GM19035 (cell line): ENCODE measurements at regions not wholly inside any gene's neighbourhood (a gene's known extent, or its start where the extent isn't known, plus 50 kb on each side); places are given as distances from the start of the nearest gene placed in this dataset.
A peak's percentile ranks its signal among the peaks of the same experiment; 100 is the strongest.
"Not testable (repeated sequence)": the region's sequence is repeated elsewhere in the genome, so short reads cannot be mapped to it uniquely, and the experiment has no call there.

ENCODE experiments used
- ATAC-seq: cut with Tn5 transposase; IDR thresholded peaks from one replicate; pipeline ENCODE4 v1.9.1; 2021; ENCODE audit not compliant: unreplicated experiment

DNA sequence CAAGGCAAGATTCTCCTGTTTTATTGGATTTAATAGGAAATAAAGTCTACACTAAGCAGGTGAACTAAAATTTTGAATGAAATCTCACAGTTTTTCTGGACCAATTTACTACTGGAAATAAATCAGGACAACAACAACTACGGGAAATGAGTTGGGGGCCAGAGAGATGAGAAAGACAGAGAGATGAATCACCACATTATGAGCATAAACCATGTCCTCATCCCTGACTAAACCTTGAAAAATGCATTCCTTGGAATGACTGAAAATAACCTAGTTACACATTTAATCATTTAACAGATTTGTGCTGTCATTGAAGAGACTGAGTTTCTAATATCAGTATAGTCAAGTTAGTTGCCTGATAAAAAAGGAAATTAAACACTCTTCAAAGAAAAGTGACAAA, 608.4 kb upstream of the KCND2 start:
- ATAC-seq, result no peak

DNA sequence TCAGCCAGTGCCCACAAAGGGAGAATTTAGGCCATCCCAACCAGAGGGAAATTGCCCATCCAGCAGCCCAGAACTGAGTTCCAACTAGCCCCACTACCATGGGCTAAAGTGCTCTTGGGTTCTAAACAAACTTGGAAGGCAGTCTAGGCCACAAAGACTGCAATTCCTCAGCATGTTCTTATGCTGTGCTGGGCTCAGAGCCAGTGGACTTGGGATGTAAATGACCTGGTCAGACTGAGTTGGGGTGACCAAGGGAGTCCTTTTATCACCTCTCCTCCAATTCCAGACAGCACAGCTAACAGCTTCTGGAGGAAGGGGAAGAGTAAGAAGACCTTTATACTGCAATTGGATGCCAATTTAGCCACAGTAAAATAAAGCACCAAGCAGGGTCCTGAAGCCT, 607.2 kb upstream of the KCND2 start:
- no peak for ATAC-seq

DNA sequence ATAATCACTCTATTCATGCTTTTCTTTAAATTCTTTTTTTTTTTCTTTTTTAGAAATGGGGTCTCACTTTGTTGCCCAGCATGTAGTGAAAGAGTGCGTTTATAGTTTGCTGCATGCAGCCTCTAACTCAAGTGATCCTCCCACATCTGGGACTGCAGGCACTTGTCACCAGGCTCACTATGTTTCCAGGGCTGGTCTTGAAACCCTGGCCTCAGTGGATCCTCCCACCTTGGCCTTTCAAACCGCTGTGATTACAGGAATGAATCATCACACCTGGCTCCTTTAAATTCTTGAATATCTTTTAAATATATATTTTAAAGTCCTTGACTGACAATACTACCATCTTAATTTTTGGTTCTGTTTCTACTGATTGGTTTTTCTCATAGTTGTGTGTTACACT, 591.6 kb upstream of the KCND2 start:
- no peak for ATAC-seq

DNA sequence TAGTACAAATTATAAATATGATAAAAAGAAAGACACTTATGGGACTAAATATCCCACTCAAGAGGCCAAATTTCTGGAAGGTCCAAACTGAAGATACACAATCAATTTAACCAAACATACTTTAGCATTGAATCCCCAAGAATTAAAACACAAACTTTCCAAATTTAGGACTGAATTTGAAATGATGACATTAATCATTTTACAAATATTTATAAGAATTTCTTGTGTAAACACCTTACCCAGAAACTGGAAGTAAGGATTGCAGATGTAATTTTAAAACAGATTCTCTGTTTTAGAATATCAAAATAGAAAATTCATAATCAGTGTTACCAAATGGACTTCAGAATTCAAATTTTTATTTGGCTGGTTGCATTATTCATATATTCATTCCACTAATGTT, 588.2 kb upstream of the KCND2 start:
- ATAC-seq, result no peak

DNA sequence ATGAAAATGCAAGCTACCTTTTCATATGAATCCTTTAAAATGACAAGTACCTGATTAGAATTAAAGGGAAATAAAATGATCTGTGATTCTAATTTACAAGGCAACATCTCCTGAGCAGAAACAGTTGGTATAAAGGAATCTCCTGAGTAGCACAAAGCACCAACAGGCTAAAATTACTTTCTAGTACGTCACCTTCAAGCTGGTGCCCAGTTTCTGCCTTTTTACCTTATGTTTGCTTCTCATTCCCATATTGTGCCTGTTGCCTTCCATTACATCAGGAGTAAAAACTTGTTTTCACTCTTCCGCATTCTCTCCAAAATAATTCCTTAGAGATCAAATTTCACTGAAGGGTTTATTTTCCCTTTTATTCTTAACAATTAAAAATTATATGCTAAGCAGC, 587.1 kb upstream of the KCND2 start:
- ATAC-seq, result no peak

DNA sequence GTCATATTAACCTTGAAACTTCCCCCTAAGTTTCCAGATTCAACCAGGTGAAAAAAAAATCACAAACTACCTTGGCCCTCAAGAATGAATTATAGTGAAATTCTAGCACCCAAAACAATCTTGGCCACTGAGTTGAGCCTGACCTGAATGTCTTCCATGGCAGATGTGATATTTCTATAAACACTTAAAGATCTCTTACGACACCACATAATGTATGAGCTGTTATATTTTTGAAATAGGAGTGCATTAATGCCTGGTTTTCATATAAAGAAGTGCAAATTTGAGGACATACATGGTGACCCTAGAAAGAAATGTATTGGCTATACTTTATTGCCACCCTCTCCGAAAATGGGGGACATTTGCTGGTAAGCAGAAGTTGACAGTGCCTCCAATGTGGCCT, 584.1 kb upstream of the KCND2 start:
- ATAC-seq, result no peak

DNA sequence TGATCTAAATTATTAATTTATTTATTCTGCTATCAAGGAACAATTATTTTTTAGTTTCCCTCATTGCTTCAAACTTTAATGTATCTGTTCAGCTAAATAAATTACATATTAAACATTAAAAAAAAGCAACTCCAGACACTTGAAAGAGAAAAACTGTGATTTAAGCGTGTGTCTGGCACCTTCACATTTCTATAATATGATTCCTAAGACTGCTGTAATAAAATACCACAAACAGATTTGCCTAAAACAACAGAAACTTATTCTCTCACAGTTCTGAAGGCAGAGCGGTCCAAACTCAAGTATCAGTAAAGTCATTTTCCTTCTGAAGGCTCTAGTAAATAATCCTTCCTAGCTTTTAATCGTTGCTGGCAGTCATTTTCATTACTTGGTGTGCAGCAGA, 580.4 kb upstream of the KCND2 start:
- no peak for ATAC-seq

DNA sequence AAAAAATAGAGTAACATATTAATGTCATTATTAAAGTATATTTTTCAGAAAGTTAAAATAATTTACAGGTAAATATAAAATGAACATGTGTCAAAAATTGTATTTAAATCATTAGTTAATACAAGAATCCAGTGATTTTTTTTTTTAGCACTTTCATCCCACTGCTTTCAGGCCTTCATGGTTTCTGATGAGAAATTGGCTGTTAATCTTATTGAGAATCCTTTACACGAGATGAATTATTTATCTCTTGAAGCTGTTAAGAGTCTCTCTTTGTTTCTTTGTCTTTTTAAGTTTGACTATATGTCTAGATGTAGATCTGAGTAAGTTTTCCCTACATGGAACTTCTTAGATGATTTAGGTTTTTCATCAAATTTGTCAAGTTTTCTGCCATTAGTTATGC, 578.5 kb upstream of the KCND2 start:
- no peak for ATAC-seq

DNA sequence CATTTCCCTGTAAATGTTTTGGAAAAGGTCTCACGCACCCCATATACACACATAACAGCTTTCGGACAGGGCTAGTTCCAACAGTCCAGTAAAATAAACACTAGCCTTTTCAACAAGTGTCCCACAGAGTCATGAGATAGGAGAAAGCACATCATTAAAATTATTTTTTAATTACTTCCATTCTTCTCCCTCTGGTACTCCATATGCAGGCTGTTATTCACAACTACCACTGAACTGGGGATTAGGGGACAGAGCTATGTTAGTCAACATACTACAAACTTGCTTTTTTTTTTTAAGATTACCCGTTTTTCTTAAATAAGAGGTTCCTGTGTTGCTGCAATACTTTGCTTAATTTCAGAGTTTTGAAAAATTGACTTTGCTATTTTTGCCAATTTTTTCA, 576.6 kb upstream of the KCND2 start:
- ATAC-seq, result no peak

DNA sequence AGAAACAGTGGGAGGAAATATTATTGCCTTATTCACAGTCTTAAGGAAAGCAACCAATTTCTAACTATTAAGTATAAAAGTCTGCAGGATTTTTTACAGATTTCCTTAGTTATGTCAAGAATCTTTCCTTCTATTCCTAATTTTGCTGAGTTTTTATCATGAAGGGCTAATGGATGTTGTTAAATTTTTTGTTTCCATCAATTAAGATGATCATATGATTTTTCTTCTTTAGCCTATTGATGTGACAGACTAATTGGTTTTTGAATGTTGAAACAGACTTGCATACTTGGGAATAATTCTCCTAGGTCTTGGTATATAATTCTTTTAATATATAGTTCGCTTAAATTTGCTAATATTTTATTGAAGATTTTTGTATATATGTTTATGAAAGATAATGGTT, 569.1 kb upstream of the KCND2 start:
- ATAC-seq, result no peak

DNA sequence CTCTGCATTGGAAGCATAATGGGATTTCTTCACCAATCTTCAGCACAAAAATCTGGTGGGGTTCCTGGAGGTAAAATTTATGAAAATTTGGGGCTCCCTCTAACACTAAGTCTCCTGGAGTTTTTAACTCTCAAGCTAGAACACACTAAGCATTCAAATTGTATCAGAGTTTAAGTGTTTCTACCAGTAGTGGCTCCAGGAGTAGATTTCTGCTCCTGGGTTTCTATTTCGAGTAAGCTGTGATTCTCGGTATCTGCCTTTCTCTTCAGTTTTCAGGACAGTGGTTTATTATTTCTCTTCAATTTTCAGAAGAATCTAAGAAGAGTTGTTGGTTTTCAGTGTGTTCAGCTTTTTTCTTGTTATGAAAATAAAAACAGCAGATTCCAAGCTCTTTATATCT, 566.4 kb upstream of the KCND2 start:
- no peak for ATAC-seq

DNA sequence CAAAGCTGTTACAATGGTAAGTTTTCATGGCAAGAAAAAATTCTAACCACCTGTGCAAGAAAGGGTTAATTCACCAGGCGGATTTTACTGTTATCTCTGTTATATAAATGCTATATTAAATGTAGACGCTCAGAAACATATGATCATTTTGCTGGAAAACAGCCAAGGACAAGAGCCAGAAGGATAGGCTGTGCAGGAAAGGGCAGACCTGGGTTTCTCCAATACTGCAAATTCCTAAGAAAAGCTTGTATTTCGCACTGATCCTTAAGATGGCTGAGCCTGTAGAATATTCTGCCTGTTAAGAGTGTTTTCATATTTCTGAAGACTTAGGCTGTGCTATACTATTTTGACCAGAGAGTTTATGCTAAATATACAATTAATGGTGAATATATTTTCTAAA, 564.1 kb upstream of the KCND2 start:
- no peak for ATAC-seq

DNA sequence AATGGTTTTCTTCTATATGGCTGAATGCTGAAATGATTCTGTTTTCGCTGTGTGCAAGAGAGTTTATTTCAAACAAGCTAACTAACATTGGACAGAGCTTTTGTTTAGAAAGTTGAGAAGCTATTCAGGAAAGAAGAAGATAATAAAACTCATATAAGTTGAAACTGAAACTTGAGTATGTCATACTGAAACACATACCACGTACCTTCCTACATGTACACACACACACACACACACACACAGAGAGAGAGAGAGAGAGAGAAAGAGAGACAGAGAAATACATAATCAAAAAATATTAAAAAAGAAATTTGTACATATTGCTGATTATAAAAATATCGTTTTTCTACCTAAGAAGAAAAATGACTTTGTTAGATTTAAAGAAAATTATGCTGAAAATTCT, 561.9 kb upstream of the KCND2 start:
- peak; percentile 76 for ATAC-seq

DNA sequence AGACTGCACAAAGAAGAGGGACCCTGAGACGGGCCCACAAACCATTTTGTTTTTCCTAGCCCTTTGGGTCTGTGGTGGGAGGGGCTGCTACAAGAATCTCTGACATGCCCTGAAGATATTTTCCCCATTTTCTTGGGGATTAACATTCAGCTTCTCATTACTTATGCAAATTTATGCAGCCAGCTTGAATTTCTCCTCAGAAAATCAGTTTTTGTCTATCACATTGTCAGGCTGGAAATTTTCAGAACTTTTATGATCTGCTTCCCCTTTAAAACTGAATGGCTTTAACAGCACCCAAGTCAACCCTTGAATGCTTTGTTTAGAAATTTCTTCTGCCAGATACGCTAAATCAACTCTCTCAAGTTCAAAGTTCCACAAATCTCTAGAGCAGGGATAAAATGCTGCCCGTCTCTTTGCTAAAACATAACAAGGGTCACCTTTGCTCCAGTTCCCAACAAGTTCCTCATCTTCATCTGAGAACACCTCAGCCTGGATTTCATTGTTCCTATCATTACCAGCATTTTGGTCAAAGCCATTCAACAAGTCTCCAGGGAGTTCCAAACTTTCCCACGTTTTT, 560.0 kb upstream of the KCND2 start:
- ATAC-seq, result no peak

DNA sequence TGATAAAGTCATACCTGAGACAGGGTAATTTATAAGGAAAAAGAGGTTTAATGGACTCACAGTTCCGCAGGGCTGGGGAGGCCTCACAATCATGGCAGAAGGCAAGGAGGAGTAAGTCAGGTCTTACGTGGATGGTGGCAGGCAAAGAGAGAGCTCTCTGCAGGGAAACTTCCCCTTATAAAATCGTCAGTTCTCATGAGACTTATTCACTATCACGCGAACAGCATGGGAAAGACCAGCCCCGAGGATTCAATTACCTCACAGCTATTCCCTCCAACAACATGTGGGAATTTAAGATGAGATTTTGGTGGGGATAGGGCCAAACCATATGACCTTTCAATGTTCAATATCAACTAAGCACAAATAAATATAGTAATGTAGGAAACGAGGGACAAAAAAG, 559.4 kb upstream of the KCND2 start:
- no peak for ATAC-seq

DNA sequence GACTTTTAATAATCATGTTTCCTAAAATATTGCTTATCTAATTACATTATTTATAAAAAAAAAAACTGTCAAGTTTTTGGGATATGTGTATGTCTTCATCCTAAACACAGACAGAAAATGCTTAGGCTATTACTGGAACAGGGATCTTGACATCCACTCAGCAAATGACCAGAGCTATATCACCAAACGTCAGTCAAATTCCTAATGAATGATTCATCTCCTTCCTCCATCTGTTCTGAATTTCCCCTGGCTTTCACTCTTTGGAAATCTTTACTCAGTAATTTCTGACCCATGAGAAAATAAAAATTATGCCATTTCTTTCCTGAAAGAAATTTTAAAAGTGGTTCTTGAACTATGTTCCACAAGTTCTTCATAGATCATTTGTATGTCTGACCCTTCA, 552.4 kb upstream of the KCND2 start:
- ATAC-seq, result no peak

DNA sequence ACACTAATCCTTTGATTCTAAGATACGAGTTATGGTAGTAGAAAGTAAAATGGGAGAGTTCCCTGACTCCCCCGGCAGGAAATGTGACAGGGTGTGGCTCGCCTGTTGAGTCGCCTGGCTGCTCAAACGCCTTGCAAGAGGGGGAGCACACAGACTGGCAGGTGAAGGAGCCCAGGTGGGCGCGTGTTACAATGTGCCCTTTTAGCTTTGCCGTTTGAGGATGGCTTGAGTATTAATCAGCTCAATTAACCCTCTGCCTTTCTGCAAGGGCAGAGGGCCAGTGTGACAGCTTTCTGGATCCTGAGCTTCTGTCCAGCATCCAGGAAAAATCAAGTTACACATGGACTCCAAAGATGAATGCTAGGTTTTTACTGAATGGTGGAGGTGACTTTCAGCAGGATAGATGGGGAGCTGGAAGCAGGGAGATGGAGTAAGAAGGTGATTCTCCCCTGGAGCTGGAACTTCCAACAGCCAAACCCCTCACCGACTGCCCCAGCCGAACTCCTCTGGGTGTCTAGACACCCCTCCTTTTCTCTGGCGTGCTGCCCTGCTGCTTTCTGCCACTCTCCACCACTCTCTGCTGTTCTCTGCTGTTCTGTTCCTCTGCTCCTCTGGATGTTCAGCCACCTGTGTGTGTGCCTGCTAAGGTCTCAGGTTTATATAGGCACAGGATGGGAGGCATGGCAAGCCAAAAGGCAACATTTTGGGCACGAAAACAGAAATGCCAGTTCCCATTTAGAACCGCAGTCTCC, 548.8 kb upstream of the KCND2 start:
- no peak for ATAC-seq

DNA sequence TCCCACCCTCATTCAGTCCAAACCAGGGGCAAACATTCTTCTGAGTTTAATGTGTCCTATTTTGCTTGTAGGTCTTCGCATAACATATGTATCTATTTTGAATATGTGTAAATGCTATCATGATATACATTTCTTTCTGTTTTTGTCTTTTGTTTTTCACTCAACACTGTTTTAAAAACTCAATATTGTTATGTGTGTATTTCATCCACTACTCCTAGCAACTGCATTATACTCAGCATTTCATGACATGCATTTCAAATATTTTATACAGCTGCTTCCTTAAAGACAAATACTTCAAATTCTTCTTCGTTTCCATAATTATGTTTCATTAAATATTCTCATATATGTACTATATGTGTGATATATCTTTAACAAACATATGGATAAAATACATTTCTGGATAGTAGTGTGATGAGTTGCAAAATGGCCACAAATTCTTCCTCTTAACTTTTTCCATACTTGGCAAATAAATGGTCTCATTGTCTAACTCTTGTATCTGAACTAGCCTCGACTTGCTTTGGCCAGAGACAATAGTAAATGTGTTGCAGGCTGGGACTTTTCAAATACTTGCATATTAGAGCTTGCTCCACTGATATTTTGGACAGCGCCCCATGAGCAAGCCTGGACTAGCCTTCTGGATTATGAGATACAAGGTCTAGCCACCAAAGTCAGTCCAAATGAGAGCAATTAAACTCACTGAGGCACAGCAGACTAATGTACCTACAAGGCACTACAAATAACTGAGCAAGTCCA, 539.7 kb upstream of the KCND2 start:
- no peak for ATAC-seq

DNA sequence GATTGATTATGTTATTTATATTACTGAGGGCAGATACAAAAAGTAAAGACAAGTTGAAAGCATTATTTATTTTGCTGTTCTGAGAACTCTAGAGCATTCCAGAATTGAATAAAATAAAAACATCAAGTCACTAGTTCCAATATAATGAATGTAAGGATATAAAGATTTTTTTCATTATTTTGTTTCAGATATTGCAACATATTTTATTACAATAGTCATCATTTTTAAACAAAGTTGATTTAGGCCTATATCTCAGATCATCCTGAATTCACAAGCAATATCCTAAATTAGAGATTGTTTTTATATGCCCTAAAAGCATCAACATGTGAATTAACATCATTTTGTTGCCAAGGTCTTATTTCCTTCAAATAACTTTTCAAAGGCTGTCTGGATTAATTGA, 535.6 kb upstream of the KCND2 start:
- no peak for ATAC-seq

DNA sequence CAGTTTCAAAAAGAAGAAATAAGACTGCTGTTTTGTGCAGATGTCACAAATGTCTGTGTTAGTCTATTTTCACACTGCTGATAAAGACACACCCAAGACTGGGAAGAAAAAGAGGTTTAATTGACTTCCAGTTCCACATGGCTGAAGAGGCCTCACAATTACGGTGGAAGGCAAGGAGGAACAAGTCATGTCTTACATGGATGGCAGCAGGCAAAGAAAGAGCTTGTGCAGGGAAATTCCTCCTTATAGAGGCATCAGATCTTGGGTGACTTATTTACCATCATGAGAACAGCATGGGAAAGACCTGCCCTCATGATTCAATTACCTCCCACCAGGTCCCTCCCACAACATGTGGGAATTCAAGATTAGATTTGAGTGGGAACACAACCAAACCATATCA, 527.7 kb upstream of the KCND2 start:
- not testable (repeated sequence) for ATAC-seq

DNA sequence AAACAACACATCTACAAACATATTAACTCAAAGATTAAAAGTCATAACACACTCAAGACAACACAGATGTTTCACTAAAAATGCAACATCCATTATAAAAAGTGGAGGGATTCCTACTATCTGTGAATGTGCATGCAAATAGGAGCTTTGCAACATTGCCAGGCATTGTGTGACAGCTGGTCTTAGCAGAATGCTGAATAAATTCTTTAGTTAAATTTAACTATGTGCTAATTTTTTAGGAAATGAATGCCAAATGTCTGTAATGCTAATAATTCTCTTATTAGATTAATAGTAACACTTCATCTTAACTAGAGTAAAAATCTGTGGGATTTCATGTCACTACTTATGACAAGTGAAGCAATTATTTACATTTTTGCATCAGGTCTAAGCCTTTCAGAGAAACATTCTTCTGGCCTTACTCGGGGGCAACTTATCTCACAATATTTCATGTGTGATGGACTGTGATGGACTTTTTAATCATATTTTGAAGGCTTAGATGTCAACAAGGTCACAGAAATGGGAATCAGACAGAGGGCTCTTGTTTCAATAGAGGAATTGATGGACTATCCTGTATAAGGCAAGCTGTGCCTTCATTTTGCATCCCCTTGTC, 524.6 kb upstream of the KCND2 start:
- ATAC-seq, result no peak

DNA sequence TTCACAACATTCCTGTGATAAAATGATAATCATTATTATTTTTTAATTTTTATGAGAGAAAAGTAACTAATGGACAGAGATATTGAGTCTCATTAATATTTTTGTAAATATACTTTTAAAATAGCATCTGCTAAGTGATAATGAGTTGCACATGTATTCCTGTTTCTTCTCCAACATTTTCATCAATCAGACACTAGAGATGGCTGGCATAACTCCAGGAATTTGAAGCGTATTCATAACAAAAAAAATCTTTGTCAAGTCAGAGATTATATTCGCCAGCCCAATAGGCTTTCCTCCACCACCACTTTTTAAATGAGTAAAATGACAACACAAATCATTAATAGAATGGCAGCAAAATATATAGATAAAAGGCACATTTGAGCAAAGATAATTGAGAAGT, 524.0 kb upstream of the KCND2 start:
- no peak for ATAC-seq
